HG03460 (cell line): ENCODE measurements at regions not wholly inside any gene's neighbourhood (a gene's known extent, or its start where the extent isn't known, plus 50 kb on each side); places are given as distances from the start of the nearest gene placed in this dataset.

Experiments
- ATAC-seq: cut with Tn5 transposase; IDR thresholded peaks from one replicate; pipeline ENCODE4 v1.9.1; 2021; ENCODE audit not compliant: unreplicated experiment

DNA sequence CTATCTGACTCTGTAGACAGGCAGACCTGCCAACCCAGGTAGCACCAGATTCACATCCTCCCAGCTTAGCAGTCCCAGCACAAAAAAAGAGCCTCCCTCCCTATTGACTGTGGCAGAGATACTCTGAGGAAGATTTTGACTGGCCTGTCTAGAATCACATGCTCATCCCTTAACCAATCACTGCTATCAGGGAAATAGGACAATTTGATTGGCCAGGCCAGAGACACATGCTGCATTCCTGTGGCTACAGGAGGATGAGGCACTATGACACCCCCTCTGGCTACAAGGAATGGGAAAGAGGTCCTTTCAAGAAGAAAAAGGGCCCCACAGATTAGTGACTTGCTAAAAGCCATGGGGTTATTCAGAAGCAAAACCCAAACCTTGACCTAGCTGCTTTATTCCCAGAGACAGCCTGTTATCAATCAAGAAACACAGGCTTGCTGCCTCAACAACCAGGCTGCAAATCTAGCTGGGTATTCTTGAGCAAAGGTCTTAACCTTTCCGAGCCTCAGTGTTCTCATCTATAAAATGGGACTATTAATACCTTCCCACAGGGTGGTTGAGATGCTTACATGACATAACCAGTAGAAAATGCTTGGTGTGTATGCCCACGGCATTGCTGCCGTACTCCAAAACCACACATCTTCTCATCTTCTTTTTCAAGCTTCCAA lies 147.6 kb downstream of the BCOR start:
- ATAC-seq: no peak

DNA sequence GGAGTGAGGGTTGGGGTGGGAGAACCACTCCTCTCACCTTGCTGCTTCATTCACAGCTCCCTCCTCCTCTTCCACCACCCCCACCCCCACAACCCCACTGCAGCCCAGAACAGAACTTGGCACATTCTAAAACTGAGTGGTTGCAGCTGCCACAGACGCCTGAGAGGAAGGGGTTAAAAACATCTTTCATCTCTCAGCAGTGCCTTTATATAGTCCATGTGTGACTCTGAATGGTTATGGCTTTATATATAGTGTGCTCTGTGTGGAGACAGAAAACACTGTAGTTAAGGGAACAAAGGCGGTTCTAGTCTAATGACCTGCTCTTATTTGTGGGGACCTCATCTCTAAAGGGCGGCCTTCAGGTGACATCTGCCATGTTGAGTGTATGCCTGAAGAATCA lies 144.8 kb downstream of the BCOR start:
- ATAC-seq: no peak

- no peak for ATAC-seq
Observed at GRCh38 chrX:39953879-39954278, 143.9 kb downstream of the BCOR start.

DNA sequence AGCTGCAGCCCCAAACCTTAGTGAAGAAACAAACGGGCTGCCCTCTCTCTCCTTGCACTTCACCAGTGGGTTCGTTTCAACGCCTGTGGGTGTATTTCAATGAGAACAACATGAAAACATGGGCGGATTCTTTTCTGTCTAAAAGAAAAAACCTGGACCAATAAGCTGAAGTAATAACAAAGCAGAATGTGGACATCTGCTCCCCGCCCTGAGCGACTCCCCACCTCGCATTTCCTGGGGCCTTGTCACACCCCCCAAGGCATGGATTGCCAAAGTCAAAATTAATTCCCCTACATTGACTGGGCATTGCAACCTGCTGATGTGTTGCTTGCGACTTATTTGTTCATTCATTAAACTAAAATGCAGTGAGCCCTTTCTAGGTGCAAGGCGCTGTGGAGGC lies 142.9 kb downstream of the BCOR start:
- ATAC-seq: no peak

DNA sequence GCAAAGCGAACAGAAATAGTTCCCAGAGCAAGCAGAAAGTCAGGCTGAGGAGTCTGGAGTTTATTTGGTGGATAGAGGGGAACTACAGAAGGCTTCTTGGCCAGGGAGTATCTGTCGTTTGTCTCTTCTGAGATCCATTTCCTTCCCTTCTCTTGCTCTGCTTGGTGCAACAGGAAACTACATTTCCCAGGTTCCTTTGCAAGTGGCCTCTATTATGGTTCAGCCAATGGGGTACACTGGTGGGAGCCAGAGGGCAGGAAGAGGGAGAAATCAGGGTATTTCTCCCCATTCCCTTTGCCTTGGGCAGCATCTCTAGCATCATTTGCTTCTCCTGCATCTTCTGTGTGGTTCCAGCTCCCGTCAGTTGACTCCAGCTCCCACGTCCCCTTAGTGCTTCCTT lies 142.1 kb downstream of the BCOR start:
- ATAC-seq: no peak

GRCh38 chrX:39956803-39957394 lies 140.9 kb downstream of the BCOR start:
- no peak for ATAC-seq

GRCh38 chrX:39957816-39958566 lies 139.8 kb downstream of the BCOR start:
- no peak for ATAC-seq

GRCh38 chrX:39958850-39959249 lies 138.9 kb downstream of the BCOR start:
- ATAC-seq: no peak

DNA sequence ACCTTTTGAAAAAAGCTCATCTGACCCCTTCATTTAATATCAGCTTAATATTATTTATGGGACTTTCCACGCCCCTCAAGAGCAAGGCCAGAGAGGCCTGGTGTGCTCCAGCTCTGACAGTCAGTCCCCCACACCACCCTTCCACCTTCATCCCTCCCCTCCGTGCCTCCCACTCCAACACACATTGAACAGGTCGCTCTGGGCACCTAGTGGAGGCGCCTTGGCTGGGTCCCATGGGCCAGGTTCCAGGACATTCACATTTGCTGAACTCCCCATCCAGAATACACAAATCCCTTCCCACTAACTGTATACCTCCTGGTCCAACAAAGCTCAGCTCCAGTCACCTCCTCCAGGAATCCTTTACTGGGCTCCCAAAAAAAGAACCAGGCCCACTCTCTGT lies 137.5 kb downstream of the BCOR start:
- no peak for ATAC-seq

DNA sequence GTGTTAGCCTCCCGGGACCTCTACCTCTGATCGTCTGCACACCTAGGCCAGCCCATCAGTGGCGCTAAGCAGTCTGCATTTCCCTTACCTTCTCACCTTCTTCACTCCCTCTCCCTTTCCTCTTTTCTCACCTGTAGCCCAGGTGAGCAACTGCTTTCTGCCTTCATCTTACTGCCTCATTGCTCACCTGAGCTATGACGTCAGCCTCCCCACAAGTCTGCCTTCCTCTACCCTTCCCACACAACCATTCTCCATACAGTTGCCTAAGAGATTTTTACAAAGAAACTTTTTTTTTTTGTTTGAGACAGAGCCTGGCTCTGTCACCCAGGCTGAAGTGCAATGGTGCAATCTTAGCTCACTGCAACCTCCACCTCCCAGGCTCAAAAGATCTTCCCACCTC lies 136.3 kb downstream of the BCOR start:
- ATAC-seq: no peak

GRCh38 chrX:39965051-39965573 lies 132.6 kb downstream of the BCOR start:
- ATAC-seq: no peak

GRCh38 chrX:39966176-39966575 lies 131.6 kb downstream of the BCOR start:
- ATAC-seq: no peak

DNA sequence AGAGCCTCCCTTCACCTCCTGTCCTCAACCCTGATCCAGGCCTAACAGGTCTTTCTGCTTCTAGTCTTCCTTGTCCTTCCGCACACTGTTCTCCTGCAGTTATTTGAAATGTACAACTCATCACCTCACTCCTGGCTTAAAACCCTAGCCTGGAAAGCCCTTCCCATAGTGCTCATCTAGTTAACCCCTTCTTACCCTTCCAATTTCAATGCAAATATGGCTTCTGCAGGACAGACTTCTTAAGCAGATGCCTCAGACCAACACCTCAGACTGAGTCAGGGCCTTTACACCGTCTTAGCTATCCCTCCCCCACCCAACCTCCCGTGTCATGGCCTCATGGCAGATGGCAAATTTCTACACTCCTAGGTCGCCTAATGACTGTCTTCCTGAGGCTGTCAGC lies 130.4 kb downstream of the BCOR start:
- ATAC-seq: no peak

DNA sequence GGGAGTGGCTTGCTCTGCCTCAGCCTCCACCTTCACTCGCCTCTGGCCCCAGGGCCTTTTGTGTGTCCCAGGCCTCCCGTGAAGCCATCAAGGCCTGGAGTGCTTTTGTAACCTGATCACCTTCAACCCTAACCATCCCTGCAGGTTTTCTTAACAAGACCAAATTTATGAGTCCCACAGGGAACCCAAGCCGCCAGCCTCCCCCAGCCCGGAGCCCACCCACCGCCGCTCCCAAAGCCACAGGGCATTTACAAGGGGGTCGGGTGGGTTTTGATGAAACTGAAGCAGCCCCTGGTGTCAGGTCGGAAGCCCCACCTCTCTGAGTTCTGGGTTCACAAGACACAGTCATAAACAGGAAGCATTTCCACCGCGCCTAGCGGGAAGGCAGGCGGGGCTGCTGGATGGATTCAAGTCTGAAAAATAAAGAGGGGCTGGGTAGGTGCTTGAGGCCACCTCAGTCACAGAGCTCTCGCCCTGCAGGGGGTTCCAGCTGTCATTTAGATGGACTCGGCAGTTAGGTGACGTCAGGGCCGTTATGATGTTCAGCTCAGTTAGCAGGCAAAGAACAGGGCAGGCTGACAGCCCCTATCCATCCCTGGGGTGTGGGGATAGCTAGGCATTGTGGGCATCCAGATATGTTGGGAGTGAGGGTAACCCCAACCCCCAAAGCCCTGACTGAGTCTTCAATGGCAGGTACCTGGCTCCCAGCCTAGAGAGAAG lies 128.5 kb downstream of the BCOR start:
- no peak for ATAC-seq

- no peak for ATAC-seq
Observed at GRCh38 chrX:39969819-39970504, 127.8 kb downstream of the BCOR start.

- no peak for ATAC-seq
Observed at GRCh38 chrX:39971760-39972159, 126.0 kb downstream of the BCOR start.

DNA sequence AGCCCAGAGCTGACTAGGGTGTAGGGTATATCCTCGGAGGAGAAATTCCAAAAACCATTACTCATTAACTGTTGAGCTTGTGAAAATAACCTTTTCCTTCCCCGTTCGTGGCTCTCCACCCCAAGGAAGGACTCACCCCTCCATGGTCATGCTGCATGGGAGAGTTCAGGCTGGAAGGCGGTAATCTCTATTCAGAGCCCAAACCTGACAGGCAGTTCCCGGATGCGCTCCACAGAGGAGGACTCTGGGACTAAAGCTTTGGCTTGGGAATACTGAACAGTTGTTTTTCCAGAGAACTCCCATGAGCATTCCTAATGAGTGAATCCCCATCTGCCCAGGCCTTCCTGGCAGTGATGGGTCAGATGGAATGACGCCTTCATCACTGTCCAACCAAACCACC lies 125.4 kb downstream of the BCOR start:
- no peak for ATAC-seq

- no peak for ATAC-seq
Observed at GRCh38 chrX:39973810-39974209, 123.9 kb downstream of the BCOR start.

DNA sequence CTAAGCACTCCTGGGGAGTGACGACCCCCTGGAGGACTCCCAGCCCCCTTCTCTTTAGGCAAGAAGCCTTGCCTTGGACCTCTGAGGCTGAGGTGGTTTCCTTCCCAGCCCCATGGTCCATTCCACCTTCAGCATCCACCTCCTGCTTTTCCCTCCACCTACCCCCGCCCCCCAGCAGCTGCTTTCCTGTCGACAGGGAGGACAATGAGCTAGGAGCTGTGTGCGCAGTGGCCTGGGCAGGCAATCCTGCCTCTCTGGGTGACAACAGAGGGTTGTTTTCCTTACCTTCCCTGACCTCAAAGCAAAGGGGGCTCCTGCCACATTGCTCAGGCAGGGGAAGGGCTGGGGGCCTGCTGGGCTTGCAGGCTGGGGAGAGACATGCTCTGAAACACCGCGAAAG lies 123.5 kb downstream of the BCOR start:
- ATAC-seq: no peak

DNA sequence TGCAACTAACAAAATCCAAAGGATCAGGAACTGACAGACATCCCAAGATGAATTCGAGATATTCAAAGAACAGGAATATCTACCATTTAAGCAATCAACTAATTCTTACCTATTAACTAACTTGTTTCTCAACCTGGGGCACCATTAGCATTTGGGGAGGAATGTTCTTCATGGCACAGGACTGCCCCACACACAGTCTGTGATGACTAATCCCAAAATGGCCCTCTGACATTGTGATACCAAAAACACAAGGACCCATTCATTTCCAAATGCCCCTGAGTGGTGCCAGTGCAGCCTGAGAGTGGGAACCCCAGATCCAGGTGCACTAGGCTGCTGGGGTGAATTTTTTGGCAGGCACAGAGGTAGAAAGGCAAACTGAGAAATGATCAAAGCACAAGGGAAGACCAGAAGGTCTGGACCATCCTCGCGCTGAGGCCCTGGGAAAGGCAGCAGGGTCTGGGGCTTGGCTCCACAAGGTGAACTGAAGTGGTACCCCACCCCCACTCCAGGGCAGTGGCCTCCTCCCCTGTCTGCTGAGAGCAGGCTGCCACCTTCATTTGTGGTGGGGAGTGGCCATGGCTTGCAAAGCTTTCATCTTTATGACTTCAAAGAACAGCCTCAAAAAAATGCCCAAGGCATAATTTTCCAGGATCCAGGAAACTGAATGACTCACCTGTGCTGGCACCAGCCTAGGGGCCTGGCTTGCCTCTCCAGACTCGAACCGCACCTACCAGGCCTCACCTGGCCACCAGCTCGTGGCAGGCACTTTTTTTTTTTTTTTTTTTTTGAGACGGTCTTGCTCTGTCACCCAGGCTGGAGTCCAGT lies 122.4 kb downstream of the BCOR start:
- ATAC-seq: no peak
